ENCODE measurements at regions not wholly inside any gene's neighbourhood (a gene's known extent, or its start where the extent isn't known, plus 50 kb on each side); places are given as distances from the start of the nearest gene placed in this dataset.

- H3K9me3 ChIP-seq (ENCODE audit: control insufficient read depth in 2 of 2, low read length in 2 of 2), result no peaks in the 10 kb centered on the region
- no peaks in the 10 kb centered on the region for H3K27me3 Mint-ChIP-seq
- DNase-seq (no peak), ATAC-seq (ENCODE audit: low read depth in 2 of 2) (no peak)
- H3K4me1 ChIP-seq (ENCODE audit: control insufficient read depth, insufficient read depth, low read length, poor library complexity, severe bottlenecking), result peaks cover 22% of the 10 kb centered on the region
- no peak overlapping the region for H3K4me3 Mint-ChIP-seq
- H3K27ac ChIP-seq (ENCODE audit: insufficient read depth, low read length, poor library complexity, severe bottlenecking), result no peak overlapping the region
- no peak overlapping the region for H3K4me3 ChIP-seq (ENCODE audit: low read depth, low read length)
- peaks cover 0 to 4% (median 0%) of the 10 kb centered on the region in 7 donors for H3K9me3 Mint-ChIP-seq
- H3K27ac Mint-ChIP-seq, result peak overlapping the region in 2 of 3 donors; percentile 15 to 62
- no peaks in the 10 kb centered on the region for H3K27me3 ChIP-seq (ENCODE audit: control insufficient read depth, insufficient read depth, low read length)
- H3K36me3 Mint-ChIP-seq, result peaks cover 9% of the 10 kb centered on the region
- no peaks in the 10 kb centered on the region for H3K36me3 ChIP-seq (ENCODE audit: control insufficient read depth, insufficient read depth, low read length)
- H3K4me1 Mint-ChIP-seq, result peaks cover 30 to 69% (median 63%) of the 10 kb centered on the region in 4 donors
Measured at GRCh38 chr12:92077530-92077929, 68.1 kb downstream of the BTG1 start.

DNA sequence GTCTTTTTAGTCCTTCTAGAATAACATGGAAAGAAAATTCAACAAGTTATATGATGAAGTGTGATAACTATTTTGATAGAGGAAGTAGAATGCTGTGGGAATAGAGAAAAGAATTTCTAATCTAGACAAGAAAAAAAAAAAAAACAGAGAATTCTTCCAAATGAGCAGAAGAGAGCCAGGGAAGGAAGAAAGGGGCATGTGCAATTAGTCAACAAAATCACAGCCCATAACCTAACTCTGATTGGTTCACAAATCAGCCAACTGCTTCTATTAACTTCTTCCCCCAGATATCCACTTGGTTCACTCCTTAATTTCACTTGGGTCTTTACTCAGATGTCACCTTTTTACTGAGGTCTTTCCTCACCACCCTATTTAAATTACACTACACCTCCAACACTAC, 69.5 kb downstream of the BTG1 start:
- Mint-ChIP-seq H3K4me3 (peak overlapping the region in 1 of 4 donors; percentile 6), H3K27ac (peak overlapping the region in 1 of 3 donors; percentile 6), H3K4me1 (peaks cover 27 to 65% (median 57%) of the 10 kb centered on the region in 4 donors), H3K36me3 (peaks cover 9% of the 10 kb centered on the region), H3K9me3 (peaks cover 0 to 4% (median 0%) of the 10 kb centered on the region in 7 donors), H3K27me3 (no peaks in the 10 kb centered on the region)
- no peak for DNase-seq
- no peaks in the 10 kb centered on the region for H3K9me3 ChIP-seq (ENCODE audit: control insufficient read depth in 2 of 2, low read length in 2 of 2)
- no peak for ATAC-seq (ENCODE audit: low read depth in 2 of 2)
- H3K4me3 ChIP-seq (ENCODE audit: low read depth, low read length), result no peak overlapping the region
- no peaks in the 10 kb centered on the region for H3K36me3 ChIP-seq (ENCODE audit: control insufficient read depth, insufficient read depth, low read length)
- H3K27me3 ChIP-seq (ENCODE audit: control insufficient read depth, insufficient read depth, low read length), result no peaks in the 10 kb centered on the region
- no peak overlapping the region for H3K27ac ChIP-seq (ENCODE audit: insufficient read depth, low read length, poor library complexity, severe bottlenecking)
- H3K4me1 ChIP-seq (ENCODE audit: control insufficient read depth, insufficient read depth, low read length, poor library complexity, severe bottlenecking), result peaks cover 22% of the 10 kb centered on the region

- H3K27ac Mint-ChIP-seq, result peak overlapping the region in 2 of 3 donors; percentile 6 to 45
- Histone ChIP-seq H3K4me3 (ENCODE audit: low read depth, low read length) (no peak overlapping the region), H3K36me3 (ENCODE audit: control insufficient read depth, insufficient read depth, low read length) (no peaks in the 10 kb centered on the region), H3K9me3 (ENCODE audit: control insufficient read depth in 2 of 2, low read length in 2 of 2) (no peaks in the 10 kb centered on the region), H3K27me3 (ENCODE audit: control insufficient read depth, insufficient read depth, low read length) (no peaks in the 10 kb centered on the region), H3K27ac (ENCODE audit: insufficient read depth, low read length, poor library complexity, severe bottlenecking) (no peak overlapping the region), H3K4me1 (ENCODE audit: control insufficient read depth, insufficient read depth, low read length, poor library complexity, severe bottlenecking) (peaks cover 16% of the 10 kb centered on the region)
- no peak for ATAC-seq (ENCODE audit: low read depth in 2 of 2)
- peaks cover 9% of the 10 kb centered on the region for H3K36me3 Mint-ChIP-seq
- H3K9me3 Mint-ChIP-seq, result peaks cover 0 to 4% (median 0%) of the 10 kb centered on the region in 7 donors
- DNase-seq, result no peak
- H3K4me3 Mint-ChIP-seq, result peak overlapping the region in 1 of 4 donors; percentile 13
- H3K4me1 Mint-ChIP-seq, result peaks cover 21 to 60% (median 50%) of the 10 kb centered on the region in 4 donors
- no peaks in the 10 kb centered on the region for H3K27me3 Mint-ChIP-seq
Measured at GRCh38 chr12:92075425-92075914, 70.2 kb downstream of the BTG1 start.

GRCh38 chr12:92074889-92075288, 70.8 kb downstream of the BTG1 start:
- Mint-ChIP-seq H3K27ac (peak overlapping the region in 1 of 3 donors; percentile 2), H3K27me3 (no peaks in the 10 kb centered on the region), H3K36me3 (peaks cover 9% of the 10 kb centered on the region), H3K9me3 (peaks cover 0 to 4% (median 0%) of the 10 kb centered on the region in 7 donors), H3K4me3 (peak overlapping the region in 2 of 4 donors; percentile 5 to 22), H3K4me1 (peaks cover 16 to 60% (median 44%) of the 10 kb centered on the region in 4 donors)
- Histone ChIP-seq H3K27ac (ENCODE audit: insufficient read depth, low read length, poor library complexity, severe bottlenecking) (no peak overlapping the region), H3K36me3 (ENCODE audit: control insufficient read depth, insufficient read depth, low read length) (no peaks in the 10 kb centered on the region), H3K4me3 (ENCODE audit: low read depth, low read length) (no peak overlapping the region), H3K4me1 (ENCODE audit: control insufficient read depth, insufficient read depth, low read length, poor library complexity, severe bottlenecking) (peaks cover 10% of the 10 kb centered on the region), H3K9me3 (ENCODE audit: control insufficient read depth in 2 of 2, low read length in 2 of 2) (no peaks in the 10 kb centered on the region), H3K27me3 (ENCODE audit: control insufficient read depth, insufficient read depth, low read length) (no peaks in the 10 kb centered on the region)
- no peak for DNase-seq
- ATAC-seq (ENCODE audit: low read depth in 2 of 2), result no peak

- no peaks in the 10 kb centered on the region for H3K27me3 Mint-ChIP-seq
Measured at GRCh38 chr12:92073094-92073493, 72.6 kb downstream of the BTG1 start.

GRCh38 chr12:92072112-92072511, 73.5 kb downstream of the BTG1 start:
- Mint-ChIP-seq H3K4me3 (no peak overlapping the region), H3K27ac (no peak overlapping the region), H3K27me3 (no peaks in the 10 kb centered on the region), H3K36me3 (peaks cover 5% of the 10 kb centered on the region), H3K4me1 (peaks cover 11 to 39% (median 25%) of the 10 kb centered on the region in 4 donors), H3K9me3 (no peaks in the 10 kb centered on the region)
- Histone ChIP-seq H3K27ac (ENCODE audit: insufficient read depth, low read length, poor library complexity, severe bottlenecking) (no peak overlapping the region), H3K9me3 (ENCODE audit: control insufficient read depth in 2 of 2, low read length in 2 of 2) (no peaks in the 10 kb centered on the region), H3K36me3 (ENCODE audit: control insufficient read depth, insufficient read depth, low read length) (no peaks in the 10 kb centered on the region), H3K27me3 (ENCODE audit: control insufficient read depth, insufficient read depth, low read length) (no peaks in the 10 kb centered on the region), H3K4me3 (ENCODE audit: low read depth, low read length) (no peak overlapping the region), H3K4me1 (ENCODE audit: control insufficient read depth, insufficient read depth, low read length, poor library complexity, severe bottlenecking) (no peaks in the 10 kb centered on the region)
- ATAC-seq (ENCODE audit: low read depth in 2 of 2) (no peak), DNase-seq (no peak)

More at GRCh38 chr12:92073094-92073493, 72.6 kb downstream of the BTG1 start:
- H3K9me3 ChIP-seq (ENCODE audit: control insufficient read depth in 2 of 2, low read length in 2 of 2), result no peaks in the 10 kb centered on the region
- no peak for DNase-seq
- no peak overlapping the region for H3K4me3 Mint-ChIP-seq
- H3K36me3 ChIP-seq (ENCODE audit: control insufficient read depth, insufficient read depth, low read length), result no peaks in the 10 kb centered on the region
- H3K4me1 Mint-ChIP-seq, result peaks cover 11 to 47% (median 32%) of the 10 kb centered on the region in 4 donors
- no peak for ATAC-seq (ENCODE audit: low read depth in 2 of 2)
- H3K27ac ChIP-seq (ENCODE audit: insufficient read depth, low read length, poor library complexity, severe bottlenecking), result no peak overlapping the region
- H3K4me1 ChIP-seq (ENCODE audit: control insufficient read depth, insufficient read depth, low read length, poor library complexity, severe bottlenecking), result no peaks in the 10 kb centered on the region
- H3K4me3 ChIP-seq (ENCODE audit: low read depth, low read length), result no peak overlapping the region
- peaks cover 9% of the 10 kb centered on the region for H3K36me3 Mint-ChIP-seq
- peak overlapping the region in 2 of 3 donors; percentile 40 to 79 for H3K27ac Mint-ChIP-seq
- H3K27me3 ChIP-seq (ENCODE audit: control insufficient read depth, insufficient read depth, low read length), result no peaks in the 10 kb centered on the region
- H3K9me3 Mint-ChIP-seq, result peaks cover 0 to 4% (median 0%) of the 10 kb centered on the region in 7 donors

DNA sequence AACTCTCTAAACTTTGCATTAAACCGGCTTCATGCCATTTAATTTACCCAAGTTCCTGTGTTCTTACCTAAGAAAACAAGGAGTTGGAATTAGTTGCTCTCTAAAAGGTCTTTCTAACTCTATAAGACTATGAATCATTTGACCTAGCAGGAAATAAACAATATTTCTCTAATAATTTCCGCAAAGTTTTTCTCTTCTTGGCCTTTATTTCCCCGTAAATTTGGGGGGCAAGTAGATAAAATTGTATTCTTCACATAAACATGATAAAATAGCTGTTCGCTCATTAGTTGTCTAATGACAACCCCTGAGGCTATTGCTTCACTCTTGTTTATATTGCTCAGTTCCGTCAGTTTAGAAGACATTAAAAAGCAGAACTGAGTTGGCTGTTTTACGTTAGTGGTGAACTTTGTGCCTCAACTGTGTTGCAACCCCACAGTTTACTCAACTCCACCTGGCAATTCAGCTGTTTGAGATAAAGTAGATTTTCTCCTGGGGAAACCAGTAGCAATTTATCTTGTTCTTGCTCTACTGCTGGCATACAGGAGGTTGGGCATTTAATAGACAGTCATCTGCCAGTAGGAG, 74.7 kb downstream of the BTG1 start:
- Histone ChIP-seq H3K4me1 (ENCODE audit: control insufficient read depth, insufficient read depth, low read length, poor library complexity, severe bottlenecking) (no peaks in the 10 kb centered on the region), H3K27ac (ENCODE audit: insufficient read depth, low read length, poor library complexity, severe bottlenecking) (no peak overlapping the region), H3K27me3 (ENCODE audit: control insufficient read depth, insufficient read depth, low read length) (no peaks in the 10 kb centered on the region), H3K36me3 (ENCODE audit: control insufficient read depth, insufficient read depth, low read length) (no peaks in the 10 kb centered on the region), H3K9me3 (ENCODE audit: control insufficient read depth in 2 of 2, low read length in 2 of 2) (no peaks in the 10 kb centered on the region), H3K4me3 (ENCODE audit: low read depth, low read length) (no peak overlapping the region)
- Mint-ChIP-seq H3K27ac (peak overlapping the region in 1 of 3 donors; percentile 5), H3K4me1 (peaks cover 2 to 34% (median 19%) of the 10 kb centered on the region in 4 donors), H3K9me3 (no peaks in the 10 kb centered on the region), H3K27me3 (no peaks in the 10 kb centered on the region), H3K36me3 (peaks cover 5% of the 10 kb centered on the region), H3K4me3 (no peak overlapping the region)
- no peak for ATAC-seq (ENCODE audit: low read depth in 2 of 2)
- no peak for DNase-seq
